Fibroblast of lung (primary cell): ENCODE measurements at regions not wholly inside any gene's neighbourhood (a gene's known extent, or its start where the extent isn't known, plus 50 kb on each side); places are given as distances from the start of the nearest gene placed in this dataset.

ENCODE experiments used
- CTCF ChIP-seq, 2 donors: IDR thresholded peaks in 1 of 2; conservative IDR thresholded peaks in 1 of 2; 1 replicate in 1 of 2; 2 replicates in 1 of 2; pipeline ENCODE4 v1.5.1; 2011 to 2012; ENCODE audit warnings: low read length in 2 of 2, control low read depth in 1 of 2, inconsistent platforms in 1 of 2, low read depth in 1 of 2, mild to moderate bottlenecking in 1 of 2
- EZH2 ChIP-seq: IDR thresholded peaks from 2 replicates; pipeline ENCODE4 v1.5.1; 2012; ENCODE audit warnings: low read length, control low read depth, mild to moderate bottlenecking; ENCODE audit errors: missing control alignments

GRCh38 chr12:92519284-92519683 lies 183.5 kb upstream of the PLEKHG7 start:
- TF ChIP-seq CTCF (conservative IDR thresholded peaks at IDR 0.05 in 1 of 2, IDR thresholded peaks at IDR 0.05 in 1 of 2; ENCODE audit: low read depth in 1 of 2, low read length in 2 of 2) (no peak), EZH2 (no peak)
